ENCODE measurements at regions not wholly inside any gene's neighbourhood (a gene's known extent, or its start where the extent isn't known, plus 50 kb on each side); places are given as distances from the start of the nearest gene placed in this dataset.

- no peaks in the 10 kb centered on the region for H3K27me3 ChIP-seq (ENCODE audit: control insufficient read depth in 2 of 2, insufficient read depth in 2 of 2, low read length in 2 of 2)
- intact Hi-C loops (cut with micrococcal nuclease) (no loop called here), dilution Hi-C loops (cut with MboI; ENCODE audit: extremely low pct_ligation_motif_present, low sequenced_read_pairs) (no loop called here)
- DNase-seq (ENCODE audit: low read depth, low spot score) (no peak), FAIRE-seq (no peak)
- TF ChIP-seq MAX (IDR thresholded peaks at IDR 0.05; ENCODE audit: insufficient read depth, insufficient read length) = no peak
- no peak for TF ChIP-seq POLR2A (IDR thresholded peaks at IDR 0.05; ENCODE audit: low read depth, low read length)
- TF ChIP-seq CTCF (IDR thresholded peaks at IDR 0.05; ENCODE audit: extremely low read depth in 1 of 2, insufficient read depth in 1 of 2, low read depth in 1 of 2, low read length in 2 of 2) = no peak
- TF ChIP-seq MYC (IDR thresholded peaks at IDR 0.05; ENCODE audit: low read depth, low read length) = no peak
- no peak for TF ChIP-seq FOS (IDR thresholded peaks at IDR 0.05; ENCODE audit: borderline replicate concordance, insufficient read depth, low read length)
- TF ChIP-seq JUN (IDR thresholded peaks at IDR 0.05; ENCODE audit: borderline replicate concordance, insufficient read depth, insufficient read length, low read depth) = no peak
- TF ChIP-seq EZH2 (IDR thresholded peaks at IDR 0.05; ENCODE audit: borderline replicate concordance, low read depth, low read length, severe bottlenecking) = no peak
- TF ChIP-seq GATA2 (IDR thresholded peaks at IDR 0.05; ENCODE audit: insufficient read depth, insufficient read length, low read depth, low read length) = no peak
- TF ChIP-seq POLR2AphosphoS5 (IDR thresholded peaks at IDR 0.05; ENCODE audit: insufficient read depth, low read depth, low read length) = no peak
- H3K36me3 ChIP-seq (ENCODE audit: control insufficient read depth in 2 of 2, extremely low read depth in 1 of 2, insufficient read depth in 2 of 2, low read length in 2 of 2) = no peaks in the 10 kb centered on the region
- no peak overlapping the region for H2AFZ ChIP-seq (ENCODE audit: low read depth, low read length)
- no peak overlapping the region for H3K4me3 ChIP-seq (replicated peaks in 1 of 3; ENCODE audit: insufficient read depth in 1 of 3, low read depth in 1 of 3, low read length in 3 of 3)
- no peak overlapping the region for H3K4me2 ChIP-seq (ENCODE audit: insufficient read depth, low read length)
- ChIA-PET CTCF (interaction anchor here (0.7 to 5.9 kb wide), 2 partner anchors 149 to 405 kb away, joined by 3 to 134 read pairs; no protein-coding TSS in a partner anchor), POLR2A (no interaction called here)
- no TSS peak for BruUV-seq (replicated peaks)
- H3K9ac ChIP-seq (replicated peaks; ENCODE audit: extremely low read depth, insufficient read depth, low read length) = no peak overlapping the region
- no peaks in the 10 kb centered on the region for H3K9me1 ChIP-seq (replicated peaks; ENCODE audit: control insufficient read depth, extremely low read depth, insufficient read depth, low read length)
- H3K79me2 ChIP-seq (ENCODE audit: control insufficient read depth, insufficient read depth, low read length) = no peaks in the 10 kb centered on the region
- peaks cover 16% of the 10 kb centered on the region for H3K4me1 ChIP-seq (ENCODE audit: control insufficient read depth, extremely low read depth, insufficient read depth, low read length)
- no peaks in the 10 kb centered on the region for H4K20me1 ChIP-seq (replicated peaks; ENCODE audit: control insufficient read depth, extremely low read depth, insufficient read depth, low read length)
- no peaks in the 10 kb centered on the region for H3K9me3 ChIP-seq (replicated peaks; ENCODE audit: control insufficient read depth, insufficient read depth, low read length)
- no peak overlapping the region for H3K27ac ChIP-seq (ENCODE audit: insufficient read depth, low read depth, low read length)
Measured at GRCh38 chr2:234139755-234140154, 89.3 kb downstream of the SPP2 start.
